ENCODE measurements at regions not wholly inside any gene's neighbourhood (a gene's known extent, or its start where the extent isn't known, plus 50 kb on each side); places are given as distances from the start of the nearest gene placed in this dataset.

DNA sequence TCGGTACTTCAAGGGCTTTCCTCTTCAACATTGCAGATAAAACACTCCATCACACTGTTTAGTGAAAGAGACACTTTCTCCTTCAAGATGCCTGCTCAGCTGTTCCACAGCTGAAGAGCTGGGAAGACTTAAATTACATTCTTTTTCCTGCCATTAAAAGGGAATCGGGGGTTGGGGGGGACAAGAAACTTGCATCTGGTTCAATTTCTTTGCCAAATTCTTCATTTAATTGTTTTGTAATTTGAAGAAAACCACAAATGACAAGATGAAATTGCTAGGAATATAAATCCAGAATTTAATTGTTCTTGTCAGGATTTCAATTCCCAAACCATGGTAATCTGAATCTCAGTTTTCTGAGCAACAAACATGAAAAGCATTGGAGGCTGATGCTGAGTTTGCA is 478.3 kb downstream of the EBF1 start:
- no peak for TF ChIP-seq EZH2 (IDR thresholded peaks at IDR 0.05; ENCODE audit: borderline replicate concordance, low read length)
- TF ChIP-seq, protein P1, sequence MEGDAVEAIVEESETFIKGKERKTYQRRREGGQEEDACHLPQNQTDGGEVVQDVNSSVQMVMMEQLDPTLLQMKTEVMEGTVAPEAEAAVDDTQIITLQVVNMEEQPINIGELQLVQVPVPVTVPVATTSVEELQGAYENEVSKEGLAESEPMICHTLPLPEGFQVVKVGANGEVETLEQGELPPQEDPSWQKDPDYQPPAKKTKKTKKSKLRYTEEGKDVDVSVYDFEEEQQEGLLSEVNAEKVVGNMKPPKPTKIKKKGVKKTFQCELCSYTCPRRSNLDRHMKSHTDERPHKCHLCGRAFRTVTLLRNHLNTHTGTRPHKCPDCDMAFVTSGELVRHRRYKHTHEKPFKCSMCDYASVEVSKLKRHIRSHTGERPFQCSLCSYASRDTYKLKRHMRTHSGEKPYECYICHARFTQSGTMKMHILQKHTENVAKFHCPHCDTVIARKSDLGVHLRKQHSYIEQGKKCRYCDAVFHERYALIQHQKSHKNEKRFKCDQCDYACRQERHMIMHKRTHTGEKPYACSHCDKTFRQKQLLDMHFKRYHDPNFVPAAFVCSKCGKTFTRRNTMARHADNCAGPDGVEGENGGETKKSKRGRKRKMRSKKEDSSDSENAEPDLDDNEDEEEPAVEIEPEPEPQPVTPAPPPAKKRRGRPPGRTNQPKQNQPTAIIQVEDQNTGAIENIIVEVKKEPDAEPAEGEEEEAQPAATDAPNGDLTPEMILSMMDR (conservative IDR thresholded peaks at IDR 0.05 in 1 of 2, IDR thresholded peaks at IDR 0.05 in 1 of 2; ENCODE audit: extremely low read depth in 1 of 2, insufficient read depth in 1 of 2, low read depth in 1 of 2, low read length in 2 of 2), result no peak
